ENCODE measurements at regions not wholly inside any gene's neighbourhood (a gene's known extent, or its start where the extent isn't known, plus 50 kb on each side); places are given as distances from the start of the nearest gene placed in this dataset.

DNA sequence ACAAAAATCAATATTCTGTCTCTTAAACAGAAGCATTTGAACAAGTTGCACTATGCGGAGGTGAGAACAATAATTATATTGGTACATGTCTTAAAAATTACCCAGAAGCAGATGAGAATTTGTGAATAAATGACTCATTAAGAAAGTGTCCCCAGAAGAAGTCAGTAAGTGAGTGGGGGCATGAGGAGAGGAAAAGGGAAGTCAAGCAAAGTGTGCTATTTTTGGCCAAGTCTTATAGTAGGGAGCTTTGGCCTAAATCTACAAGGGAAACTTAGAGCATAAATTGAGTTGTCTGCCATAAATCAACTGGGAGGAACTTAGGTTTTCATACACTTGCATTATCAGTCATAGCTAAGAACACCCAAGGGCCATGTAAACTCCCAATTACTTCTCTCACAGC, 86.9 kb upstream of the SATB1 start:
- TF ChIP-seq ZFP41 (tag by site-specific recombination; IDR thresholded peaks at IDR 0.05; ENCODE audit: borderline replicate concordance) (no peak), ZNF214 (tag by site-specific recombination; IDR thresholded peaks at IDR 0.05; ENCODE audit: borderline replicate concordance) (no peak), ZBTB7A (tag by site-specific recombination; IDR thresholded peaks at IDR 0.05; ENCODE audit: low read depth) (no peak), ZNF664 (tag by site-specific recombination; IDR thresholded peaks at IDR 0.05) (no peak)
- TF ChIP-seq, protein P1, sequence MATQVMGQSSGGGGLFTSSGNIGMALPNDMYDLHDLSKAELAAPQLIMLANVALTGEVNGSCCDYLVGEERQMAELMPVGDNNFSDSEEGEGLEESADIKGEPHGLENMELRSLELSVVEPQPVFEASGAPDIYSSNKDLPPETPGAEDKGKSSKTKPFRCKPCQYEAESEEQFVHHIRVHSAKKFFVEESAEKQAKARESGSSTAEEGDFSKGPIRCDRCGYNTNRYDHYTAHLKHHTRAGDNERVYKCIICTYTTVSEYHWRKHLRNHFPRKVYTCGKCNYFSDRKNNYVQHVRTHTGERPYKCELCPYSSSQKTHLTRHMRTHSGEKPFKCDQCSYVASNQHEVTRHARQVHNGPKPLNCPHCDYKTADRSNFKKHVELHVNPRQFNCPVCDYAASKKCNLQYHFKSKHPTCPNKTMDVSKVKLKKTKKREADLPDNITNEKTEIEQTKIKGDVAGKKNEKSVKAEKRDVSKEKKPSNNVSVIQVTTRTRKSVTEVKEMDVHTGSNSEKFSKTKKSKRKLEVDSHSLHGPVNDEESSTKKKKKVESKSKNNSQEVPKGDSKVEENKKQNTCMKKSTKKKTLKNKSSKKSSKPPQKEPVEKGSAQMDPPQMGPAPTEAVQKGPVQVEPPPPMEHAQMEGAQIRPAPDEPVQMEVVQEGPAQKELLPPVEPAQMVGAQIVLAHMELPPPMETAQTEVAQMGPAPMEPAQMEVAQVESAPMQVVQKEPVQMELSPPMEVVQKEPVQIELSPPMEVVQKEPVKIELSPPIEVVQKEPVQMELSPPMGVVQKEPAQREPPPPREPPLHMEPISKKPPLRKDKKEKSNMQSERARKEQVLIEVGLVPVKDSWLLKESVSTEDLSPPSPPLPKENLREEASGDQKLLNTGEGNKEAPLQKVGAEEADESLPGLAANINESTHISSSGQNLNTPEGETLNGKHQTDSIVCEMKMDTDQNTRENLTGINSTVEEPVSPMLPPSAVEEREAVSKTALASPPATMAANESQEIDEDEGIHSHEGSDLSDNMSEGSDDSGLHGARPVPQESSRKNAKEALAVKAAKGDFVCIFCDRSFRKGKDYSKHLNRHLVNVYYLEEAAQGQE (tag by site-specific recombination; IDR thresholded peaks at IDR 0.05): no peak
- TF ChIP-seq, protein P2, sequence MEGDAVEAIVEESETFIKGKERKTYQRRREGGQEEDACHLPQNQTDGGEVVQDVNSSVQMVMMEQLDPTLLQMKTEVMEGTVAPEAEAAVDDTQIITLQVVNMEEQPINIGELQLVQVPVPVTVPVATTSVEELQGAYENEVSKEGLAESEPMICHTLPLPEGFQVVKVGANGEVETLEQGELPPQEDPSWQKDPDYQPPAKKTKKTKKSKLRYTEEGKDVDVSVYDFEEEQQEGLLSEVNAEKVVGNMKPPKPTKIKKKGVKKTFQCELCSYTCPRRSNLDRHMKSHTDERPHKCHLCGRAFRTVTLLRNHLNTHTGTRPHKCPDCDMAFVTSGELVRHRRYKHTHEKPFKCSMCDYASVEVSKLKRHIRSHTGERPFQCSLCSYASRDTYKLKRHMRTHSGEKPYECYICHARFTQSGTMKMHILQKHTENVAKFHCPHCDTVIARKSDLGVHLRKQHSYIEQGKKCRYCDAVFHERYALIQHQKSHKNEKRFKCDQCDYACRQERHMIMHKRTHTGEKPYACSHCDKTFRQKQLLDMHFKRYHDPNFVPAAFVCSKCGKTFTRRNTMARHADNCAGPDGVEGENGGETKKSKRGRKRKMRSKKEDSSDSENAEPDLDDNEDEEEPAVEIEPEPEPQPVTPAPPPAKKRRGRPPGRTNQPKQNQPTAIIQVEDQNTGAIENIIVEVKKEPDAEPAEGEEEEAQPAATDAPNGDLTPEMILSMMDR (tag by site-specific recombination; IDR thresholded peaks at IDR 0.05): no peak

All from HEK293 (cell line).